NCI-H226 (cell line): ENCODE measurements at regions not wholly inside any gene's neighbourhood (a gene's known extent, or its start where the extent isn't known, plus 50 kb on each side); places are given as distances from the start of the nearest gene placed in this dataset.
"Not testable (repeated sequence)": the region's sequence is repeated elsewhere in the genome, so short reads cannot be mapped to it uniquely, and the experiment has no call there.

Experiments used
- DNase-seq: peaks from one replicate; pipeline ENCODE4 v3.0.0-alpha.2; 2015

DNA sequence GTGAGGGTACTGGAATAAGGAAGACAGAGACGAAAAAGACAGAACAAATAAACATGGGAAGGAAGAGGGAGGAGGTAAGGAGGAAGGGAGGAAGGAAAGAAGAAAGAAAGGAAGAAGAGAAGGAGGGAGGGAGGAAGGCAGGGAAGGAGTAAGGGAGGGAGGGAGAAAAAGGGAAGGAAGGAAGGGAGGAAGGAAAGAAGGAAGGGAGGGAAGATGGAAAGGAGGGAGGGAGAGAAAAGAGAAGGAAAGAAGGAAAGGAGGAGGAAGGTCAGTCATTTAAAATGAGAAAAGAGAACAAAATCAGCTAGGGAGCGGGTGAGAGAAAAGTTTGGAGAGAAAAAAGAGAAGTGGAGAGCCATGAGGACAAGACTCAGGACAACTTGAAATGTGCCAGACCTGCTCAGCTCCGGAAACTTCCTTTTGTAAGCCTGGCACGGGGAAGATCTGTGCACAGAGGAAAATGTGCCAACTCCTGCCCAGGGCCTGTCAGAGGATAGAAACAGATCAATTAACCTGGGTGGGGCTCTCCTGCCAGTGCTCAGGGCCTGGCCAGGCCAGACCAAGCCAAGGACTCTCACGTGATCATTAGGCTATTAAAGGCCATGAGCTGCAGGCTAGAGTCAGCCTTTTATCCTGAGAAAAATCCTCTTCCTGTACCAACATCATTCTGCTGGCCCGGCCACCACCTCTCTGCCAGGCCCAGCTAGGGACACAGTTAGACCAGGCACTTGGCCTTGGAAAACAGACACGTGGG, 50.1 kb upstream of the BCL6 start:
- DNase-seq: no peak

DNA sequence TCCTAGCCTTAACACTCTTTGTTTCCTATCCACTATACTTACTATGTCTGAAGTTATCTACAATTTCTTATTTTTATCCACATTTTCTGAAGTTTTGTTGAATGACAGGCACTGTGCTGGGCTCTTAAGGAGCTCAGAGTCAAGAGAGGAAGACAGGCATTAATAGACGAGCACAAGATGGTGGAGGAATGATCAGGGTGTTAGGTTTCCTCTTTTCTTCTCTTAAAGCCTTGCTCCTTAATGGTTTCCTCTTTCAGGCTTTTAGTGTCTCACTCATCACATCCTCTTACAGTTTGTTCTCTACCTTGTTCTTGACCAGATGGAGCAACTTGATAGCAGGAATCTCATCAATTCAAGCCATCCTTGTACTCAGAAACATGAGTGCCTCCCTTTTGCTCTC, 52.9 kb upstream of the BCL6 start:
- no peak for DNase-seq

DNA sequence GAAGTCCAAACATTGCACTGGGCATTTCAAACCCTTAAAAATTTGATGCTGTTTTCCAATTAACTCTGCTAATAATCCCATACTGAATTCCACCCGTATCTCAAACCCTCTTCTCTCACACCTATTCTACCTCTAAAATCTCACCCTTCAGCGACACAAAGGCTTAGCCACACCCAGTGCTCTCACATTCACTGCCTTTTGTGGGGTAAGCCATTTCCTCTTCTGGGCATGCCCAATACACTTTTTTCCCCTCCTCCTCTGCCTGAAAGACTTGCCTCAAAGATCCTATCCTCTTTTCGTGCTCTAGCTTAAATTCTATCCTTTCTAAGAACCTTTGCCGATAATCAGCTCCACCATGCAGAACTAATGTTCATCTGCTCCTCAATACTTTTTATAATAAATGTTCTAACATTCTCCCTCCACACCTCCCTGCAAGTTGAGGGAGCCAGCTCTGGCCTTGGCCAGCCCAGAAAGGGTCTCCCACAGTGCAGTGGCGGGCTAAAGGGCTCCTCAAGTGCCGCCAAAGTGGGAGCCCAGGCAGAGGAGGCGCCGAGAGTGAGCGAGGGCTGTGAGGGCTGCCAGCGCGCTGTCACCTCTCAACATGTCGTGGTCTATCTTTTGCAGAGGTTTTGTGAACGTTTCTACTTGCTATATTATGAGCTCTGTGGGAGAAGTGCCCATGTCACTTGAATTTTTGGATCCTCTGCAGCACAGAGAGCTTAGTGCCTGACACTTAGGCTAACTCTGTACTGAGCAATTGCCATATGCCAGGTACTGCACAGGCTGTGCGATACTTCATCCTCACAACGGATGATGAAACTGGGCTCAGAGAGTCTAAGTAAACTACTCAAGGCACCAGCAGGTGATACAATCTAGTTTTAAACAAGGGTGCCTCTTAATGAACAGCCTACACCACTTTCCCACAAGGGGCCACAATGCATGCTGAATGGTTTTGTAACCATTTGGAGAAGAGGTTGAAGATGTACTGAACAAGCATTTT, 53.6 kb upstream of the BCL6 start:
- DNase-seq: no peak

DNA sequence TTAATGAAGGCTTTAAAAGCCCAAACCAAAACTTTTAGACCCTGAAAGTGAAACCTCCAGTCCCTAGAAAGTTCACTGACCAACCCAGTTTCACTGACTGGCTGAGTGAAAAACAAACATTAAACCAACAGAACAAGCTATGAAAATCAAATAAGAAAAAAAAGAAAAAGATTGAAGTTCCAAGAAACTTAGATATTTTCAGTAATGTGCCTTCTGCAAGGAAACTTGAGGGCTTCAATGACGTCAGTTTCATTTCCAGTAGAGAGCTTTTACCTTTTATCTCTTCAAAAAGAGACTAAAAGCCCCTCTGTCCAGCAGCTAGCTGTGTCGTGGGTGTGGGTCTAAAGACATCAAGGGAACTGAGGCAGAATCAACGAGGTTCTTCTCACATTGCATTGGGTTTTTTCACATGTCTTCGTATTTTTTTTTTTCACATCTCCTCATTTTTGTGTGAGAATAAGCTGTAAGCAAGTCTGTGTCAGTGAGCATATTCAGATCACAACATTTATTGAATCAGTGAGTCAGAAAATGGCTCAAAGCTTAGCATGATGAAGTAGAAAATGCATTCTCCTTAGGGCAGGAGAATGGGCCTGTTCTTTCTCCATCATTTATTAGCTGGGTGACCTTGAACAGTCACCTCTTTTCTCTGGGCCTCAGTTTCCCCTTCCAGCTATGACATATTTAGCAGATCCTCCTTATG, 54.8 kb upstream of the BCL6 start:
- no peak for DNase-seq

DNA sequence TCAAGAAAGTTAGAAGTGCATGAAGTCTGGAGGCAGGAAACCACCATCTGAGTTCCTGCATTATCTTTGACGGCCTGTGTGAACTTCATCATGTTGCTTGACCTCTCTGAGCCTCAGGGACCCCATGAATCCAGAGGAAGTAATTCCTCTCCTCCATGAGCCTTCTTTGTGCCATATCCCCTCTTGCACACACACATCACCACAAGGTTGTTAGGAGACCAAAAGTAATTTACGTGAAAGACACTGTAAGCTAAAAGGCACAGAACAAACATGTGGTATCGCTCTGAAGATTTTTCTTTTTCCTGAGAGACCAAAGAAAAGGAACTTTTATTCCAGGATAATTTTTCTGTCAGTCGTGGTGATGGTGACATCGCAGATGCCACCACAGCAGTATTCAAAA, 55.9 kb upstream of the BCL6 start:
- DNase-seq: no peak

DNA sequence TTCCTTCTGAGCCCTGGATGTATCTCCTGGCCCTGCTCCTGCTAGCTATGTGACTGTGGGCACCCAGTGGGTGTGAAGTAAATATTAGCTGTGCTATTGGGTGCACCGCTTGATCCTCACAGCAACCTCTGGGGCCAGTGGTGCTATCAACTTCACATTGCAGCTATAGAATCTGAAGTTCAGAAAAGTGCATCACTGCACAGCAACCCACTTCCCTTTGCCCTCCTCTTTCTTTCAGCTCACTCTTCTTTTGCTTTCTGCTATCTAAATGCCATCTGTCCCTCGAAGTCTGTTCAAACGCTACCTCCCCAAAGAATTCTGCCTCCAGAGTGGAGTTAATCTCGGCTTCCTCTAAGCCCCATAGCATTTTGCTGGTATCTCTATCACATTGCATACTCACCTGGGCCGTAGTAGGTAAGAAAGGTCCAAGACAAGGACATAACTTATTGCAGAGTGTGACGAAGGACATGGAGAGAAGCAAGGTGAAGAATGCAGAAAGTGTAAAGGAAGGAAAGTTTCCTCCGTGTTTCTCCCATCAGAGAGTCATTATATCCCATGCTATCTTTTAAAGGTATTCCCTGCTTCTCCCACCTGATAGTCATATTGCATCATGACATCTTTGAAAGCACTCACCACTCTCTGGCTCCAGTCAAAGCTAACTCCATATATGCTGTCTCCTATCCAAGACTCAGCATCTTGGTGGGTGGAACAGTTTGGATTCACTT, 57.1 kb upstream of the BCL6 start:
- no peak for DNase-seq

DNA sequence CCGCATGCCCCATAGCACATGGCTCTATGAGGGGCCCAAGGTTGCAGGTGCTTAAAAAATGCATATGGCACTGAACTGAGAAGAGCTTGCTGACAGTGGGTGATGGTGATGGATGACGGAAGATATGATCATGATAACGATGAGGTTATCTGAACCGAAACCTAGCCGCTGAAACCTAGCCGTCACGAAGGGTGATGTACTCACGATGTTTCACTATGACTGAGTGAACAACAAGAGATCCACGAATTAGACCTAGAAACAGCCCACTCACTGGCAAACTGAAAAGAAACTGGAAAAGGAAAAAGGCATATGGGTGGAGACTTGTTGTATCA, 57.6 kb upstream of the BCL6 start:
- no peak for DNase-seq

DNA sequence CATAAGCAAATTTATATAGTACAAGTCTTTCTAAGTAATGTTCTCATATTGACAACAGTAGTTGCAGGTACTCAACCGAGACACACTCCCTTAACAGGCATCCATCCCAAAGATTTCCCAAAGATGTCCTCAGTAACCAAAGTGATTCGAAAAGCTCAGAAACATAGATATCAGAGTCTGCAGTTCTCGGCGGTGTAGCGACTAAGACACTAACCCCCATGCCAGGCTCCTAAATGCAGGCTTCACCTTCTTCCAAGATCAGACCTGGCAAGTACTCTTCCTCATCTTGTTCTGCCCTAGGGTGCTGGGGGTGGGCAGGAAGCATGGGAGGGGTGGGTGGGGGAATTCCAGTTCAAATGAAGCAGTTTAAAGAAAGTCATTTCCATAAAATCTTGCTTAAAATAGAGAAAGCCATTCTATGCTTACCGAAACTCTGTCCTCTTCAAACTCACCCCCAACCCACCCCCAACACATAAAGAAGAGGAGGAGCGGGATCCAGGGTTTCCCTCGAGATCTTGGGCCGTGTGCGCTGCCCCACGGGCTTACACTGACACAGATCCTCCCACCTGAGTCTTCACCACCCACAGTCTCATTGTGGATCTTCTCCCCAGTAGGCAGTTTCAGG, 59.0 kb upstream of the BCL6 start:
- no peak for DNase-seq

DNA sequence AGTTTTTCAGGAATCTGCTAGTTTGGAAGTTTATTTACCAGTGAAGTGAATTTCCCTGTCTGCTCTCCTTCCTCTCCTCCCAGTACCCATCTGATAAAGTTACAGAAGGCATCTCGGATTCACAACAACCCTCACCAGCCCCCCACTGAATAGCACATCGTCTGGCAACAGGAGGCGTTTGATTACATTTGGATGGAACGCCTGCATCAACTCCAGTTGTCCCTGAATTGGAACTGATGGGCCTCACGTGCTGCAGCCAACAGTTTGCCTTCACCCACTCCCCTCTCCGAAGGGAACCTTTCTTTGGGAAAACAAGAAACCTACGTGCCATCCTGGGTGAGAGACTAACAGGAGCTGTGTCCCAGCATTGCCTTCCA, 59.5 kb upstream of the BCL6 start:
- no peak for DNase-seq

DNA sequence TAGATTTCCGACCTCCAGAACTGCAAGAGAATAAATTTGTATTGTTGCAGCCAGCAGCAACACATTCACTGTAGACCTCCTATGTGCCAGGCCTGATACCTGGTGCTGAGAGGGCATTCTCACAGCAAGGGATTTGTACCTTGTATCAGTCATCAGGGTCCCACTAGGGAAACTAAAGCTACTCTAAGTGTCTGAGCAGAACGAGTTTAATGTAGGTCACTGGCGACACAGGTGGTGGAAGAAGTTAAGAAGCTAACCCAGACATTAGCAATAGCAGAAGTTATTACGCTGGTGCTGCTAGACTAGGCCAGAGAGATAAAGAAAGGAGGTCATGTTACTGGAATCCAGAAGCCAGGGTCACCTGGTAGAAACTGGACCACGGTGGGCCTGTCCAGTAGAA, 60.5 kb upstream of the BCL6 start:
- no peak for DNase-seq

DNA sequence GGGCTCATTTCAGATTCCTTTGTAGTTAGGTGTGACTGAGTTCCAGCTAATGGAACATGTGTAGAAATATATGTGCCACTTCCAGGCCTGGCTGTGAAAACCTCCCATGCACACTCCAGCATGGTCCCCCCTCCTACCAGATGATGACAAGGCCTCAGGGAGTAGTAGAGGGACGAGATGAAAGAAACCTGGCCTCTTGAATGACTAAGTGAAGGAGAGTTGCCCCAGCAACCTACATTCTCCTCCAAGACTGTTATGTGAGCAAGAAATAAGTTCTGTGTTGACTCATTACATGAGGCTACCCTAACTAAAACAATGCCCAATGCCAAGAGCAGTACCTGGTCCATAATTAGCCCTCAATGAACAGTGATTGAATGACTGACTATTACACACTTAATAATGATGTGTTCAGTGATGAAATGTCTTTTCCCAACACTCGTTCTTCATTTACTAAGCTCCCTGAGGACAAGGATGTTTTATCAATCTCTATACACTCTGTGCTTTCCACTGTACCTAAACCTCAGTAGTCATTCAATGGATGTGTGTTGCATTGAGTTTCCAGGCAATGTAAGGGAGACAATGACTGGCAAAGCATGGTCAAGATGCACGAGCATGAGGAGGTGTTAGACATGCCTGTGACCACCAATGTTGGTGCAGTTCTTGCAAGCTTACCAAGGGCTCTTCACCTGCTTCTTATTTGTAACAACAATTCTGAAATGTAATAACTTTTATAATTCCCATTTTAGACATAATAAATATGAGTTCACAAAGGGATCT, 62.0 kb upstream of the BCL6 start:
- peak; percentile 48 for DNase-seq

DNA sequence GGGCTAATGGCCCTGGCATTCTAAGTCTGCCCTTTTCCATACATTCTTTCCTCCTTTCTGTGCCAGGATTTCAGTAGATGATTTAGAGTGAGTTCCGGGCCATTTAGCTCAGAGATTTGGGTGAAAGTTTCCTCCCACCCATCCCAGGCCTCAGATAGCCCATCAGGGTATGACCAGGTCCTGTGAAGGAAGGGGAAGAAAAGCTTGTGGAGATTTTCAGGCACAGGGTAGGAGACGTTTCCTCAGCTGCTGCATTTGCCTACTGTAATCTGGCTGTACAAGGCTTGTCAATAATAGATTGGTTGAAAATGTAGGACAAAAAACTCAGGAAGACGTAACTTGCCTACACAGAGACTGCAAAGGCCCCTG, 63.2 kb upstream of the BCL6 start:
- no peak for DNase-seq

DNA sequence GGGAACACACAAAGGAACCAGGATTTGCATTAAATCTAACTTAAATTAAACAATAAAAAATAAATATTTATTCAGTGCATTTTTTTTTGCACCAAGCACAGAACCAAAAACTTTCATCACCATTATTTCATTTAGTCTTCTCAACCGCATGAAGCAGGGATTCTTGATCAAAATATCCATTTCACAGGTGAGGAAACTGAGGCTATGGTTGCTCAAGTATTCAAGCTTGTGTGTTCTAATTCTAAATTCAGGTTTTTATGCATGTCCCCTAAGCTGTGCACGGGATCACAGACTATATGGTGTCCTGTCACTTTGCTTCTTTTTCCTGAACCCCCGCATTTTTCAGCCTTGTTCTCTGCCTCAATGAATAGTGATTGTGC, 64.3 kb upstream of the BCL6 start:
- DNase-seq: no peak

DNA sequence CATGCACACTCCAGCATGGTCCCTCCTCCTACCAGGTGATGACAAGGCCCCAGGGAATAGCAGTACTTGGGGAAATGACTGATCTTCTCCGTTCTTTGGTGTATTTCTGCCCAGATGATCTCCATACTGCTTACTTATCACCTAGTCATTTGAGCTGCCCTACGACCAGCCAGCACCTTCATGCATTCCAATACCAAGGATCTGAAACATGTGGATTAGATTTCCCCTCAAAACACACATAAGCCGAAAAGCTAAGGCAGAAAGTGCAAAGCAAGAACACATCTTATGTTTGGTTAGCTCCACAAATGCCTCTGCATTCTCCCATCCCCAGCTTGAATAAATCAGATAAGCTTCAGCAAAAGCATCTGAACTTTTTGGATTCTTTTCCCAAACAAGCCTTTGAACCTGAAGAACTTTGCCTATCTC, 64.8 kb upstream of the BCL6 start:
- no peak for DNase-seq

DNA sequence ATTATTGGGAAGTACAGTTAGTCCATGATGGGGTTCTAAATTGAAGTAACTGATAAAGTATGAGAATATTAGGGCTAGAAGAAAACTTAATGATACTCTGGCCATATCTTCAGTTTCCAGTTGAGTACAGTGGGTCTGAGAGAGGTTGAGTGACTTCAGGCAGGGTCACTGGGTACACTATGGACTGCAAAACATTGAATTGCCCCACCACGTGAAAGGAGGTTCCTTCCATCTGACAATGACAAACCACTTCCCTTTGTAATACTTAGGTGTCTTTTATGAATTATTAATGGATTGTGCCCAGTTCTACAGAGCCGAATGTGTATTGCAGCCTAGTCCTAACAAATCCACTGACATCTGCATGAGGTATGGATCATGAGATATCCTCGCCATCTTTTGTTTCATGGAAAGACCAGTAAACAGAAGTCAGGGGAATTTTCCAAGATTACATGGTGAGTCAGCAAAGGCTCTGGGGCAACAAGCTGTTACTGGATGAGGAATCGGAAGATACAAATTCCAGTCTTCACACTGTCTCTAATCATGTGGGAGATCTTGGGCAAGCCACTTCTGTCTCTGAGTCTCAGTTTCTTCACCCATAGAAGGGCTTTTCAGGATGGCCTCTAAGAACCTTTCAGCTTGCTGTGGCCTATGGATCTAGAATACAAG, 66.5 kb upstream of the BCL6 start:
- peak; percentile 79 for DNase-seq

DNA sequence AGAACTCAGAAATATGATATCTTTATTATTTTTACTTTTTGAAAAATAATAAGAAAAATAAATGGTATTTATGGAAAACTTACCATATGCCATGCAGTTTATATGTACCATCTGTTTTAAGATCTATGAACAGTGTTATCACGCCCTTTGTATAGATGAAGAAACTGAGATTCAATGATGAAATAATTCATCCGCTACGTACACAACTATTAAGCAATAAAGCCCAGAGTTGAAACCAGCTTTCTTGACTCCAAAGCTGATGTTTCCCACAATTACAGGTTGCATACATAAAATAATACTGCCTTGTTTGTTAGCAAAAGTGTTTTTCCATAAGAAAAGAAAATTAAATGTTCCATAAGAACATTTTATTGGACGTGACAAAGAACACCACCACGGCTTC, 67.2 kb upstream of the BCL6 start:
- no peak for DNase-seq

DNA sequence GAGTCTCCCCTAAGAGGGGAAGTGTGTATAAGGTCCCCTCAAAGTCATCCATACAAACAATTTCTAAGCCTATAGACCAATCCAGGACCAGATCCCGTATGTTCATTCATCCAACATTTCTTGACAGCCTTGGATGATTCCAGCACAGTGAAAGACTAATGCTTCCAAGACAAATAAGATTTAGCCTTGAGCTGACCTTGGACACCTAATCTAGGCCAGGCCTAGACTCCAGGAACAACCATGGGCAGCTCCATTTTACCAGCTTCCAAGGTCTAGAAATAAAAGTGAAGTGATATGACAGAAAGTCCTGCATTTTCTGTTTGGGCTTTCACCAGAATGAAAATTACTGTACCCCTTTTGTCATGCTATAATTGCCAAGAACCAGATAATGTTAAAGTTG, 67.9 kb upstream of the BCL6 start:
- DNase-seq: no peak

DNA sequence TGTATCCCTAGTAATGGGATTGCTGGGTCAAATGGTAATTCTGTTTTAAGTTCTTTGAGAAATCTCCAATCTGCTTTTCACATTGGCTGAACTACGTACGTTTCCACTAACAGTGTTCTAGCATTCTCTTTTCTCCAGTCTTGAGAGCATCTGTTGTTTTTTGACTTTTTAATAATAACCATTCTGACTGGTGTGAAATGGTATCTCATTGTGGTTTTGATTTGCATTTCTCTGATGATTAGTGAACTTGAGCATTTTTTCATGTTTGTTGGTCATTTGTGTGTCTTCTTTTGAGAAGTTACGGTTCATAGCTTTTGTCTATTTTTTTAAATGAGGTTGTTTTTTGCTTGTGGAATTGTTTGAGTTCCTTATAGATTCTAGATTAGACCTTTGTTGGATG, 72.5 kb upstream of the BCL6 start:
- DNase-seq: not testable (repeated sequence)

DNA sequence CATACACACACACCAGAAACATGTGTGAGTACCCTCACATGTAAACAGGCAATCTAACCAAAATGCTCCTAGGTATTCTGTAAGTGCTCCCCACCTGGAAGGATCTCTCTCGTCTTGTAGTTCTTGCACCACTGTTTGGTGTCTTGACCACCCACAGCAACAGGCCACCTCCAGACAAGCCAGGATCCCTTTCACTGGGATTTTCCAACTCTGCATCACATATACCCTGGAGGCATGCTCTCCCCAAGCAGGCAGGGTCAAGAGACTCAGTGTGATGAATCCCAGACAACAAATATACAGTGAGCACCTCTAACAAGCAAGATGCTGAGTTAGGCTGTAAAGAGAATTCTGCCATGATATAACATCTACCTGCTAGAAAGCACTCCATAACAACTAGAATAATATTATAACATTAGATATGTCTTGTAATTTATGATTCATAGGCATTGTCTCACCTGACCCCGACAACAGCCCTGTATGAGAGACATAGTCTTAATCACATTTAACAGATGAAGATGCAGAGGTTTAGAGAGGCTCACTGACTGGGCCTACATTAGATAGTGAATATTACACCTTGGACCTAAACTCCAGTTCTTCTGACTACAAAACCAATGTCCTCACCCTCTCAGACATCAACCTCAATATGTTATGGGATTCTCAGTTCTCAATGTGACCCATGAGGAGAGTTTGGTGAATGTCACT, 76.5 kb upstream of the BCL6 start:
- no peak for DNase-seq

DNA sequence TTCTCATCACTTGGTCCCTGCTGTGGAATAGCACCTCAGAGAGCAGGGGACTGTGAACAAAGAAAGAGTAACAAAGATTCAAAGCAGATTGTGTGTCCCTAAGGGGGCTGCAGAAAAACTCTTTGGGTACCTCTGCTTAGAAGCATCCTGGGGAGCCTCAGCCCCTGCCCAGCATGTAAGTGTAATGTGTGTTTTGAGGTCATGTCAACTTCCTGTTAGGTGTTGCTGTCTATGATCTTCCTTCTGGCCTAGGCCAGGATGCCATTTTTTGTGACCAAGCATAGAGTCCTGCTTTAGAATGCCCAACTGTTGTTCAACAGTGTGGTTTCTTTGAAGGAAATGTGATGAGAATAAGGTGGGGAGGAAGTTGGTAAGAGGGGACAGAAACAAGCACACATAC, 77.1 kb upstream of the BCL6 start:
- DNase-seq: no peak

DNA sequence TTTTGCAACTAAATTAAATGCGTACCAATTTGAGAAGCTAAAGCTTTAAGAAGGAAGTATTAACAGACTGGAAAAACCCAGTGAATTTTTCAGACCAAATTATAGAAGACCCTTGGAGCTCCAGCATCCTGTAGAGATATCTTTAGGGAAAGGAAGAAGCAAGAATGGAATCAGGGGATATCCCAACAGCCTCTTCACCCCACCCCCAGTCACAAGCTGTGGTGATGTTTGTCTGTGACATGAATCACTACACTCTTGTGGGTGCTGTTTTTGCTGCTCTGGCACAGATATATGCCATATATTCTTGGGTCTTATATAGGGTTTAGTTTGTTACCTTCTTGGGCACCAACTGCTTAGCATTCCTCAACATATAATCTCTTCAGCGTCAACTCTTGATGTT, 78.5 kb upstream of the BCL6 start:
- no peak for DNase-seq
